ENCODE measurements at regions not wholly inside any gene's neighbourhood (a gene's known extent, or its start where the extent isn't known, plus 50 kb on each side); places are given as distances from the start of the nearest gene placed in this dataset.

DNA sequence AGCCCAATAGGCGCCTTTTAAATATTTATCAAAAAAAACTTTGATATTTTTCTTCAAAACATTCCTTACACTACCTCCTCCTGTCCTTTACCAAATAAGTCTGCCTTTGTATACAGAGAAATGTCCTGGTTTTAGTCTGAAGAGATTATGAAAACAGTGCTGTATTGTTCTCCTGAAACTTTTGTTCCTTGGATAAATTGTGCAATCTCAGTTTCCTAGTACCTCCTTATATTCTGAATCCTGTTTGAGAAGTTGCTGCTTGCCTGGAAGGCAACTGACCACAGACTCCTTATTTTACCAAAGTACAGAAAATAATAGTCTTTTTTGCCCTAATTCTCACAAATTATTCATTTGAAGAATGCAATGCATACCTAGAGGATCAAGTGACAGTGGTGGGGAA, 349.5 kb downstream of the EPHA7 start:
- TF ChIP-seq, protein P1, sequence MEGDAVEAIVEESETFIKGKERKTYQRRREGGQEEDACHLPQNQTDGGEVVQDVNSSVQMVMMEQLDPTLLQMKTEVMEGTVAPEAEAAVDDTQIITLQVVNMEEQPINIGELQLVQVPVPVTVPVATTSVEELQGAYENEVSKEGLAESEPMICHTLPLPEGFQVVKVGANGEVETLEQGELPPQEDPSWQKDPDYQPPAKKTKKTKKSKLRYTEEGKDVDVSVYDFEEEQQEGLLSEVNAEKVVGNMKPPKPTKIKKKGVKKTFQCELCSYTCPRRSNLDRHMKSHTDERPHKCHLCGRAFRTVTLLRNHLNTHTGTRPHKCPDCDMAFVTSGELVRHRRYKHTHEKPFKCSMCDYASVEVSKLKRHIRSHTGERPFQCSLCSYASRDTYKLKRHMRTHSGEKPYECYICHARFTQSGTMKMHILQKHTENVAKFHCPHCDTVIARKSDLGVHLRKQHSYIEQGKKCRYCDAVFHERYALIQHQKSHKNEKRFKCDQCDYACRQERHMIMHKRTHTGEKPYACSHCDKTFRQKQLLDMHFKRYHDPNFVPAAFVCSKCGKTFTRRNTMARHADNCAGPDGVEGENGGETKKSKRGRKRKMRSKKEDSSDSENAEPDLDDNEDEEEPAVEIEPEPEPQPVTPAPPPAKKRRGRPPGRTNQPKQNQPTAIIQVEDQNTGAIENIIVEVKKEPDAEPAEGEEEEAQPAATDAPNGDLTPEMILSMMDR (IDR thresholded peaks at IDR 0.05) = no peak
- no peak for TF ChIP-seq POLR2A (IDR thresholded peaks at IDR 0.05)
